ENCODE measurements at regions not wholly inside any gene's neighbourhood (a gene's known extent, or its start where the extent isn't known, plus 50 kb on each side); places are given as distances from the start of the nearest gene placed in this dataset.

- no peak for TF ChIP-seq CTCF (IDR thresholded peaks at IDR 0.05; ENCODE audit: low read depth, low read length)
- no peaks in the 10 kb centered on the region for H3K9me3 ChIP-seq
- H3K4me1 ChIP-seq, result no peaks in the 10 kb centered on the region
- DNase-seq, result no peak
- H3K27me3 ChIP-seq, result no peaks in the 10 kb centered on the region
- no peak overlapping the region for H3K4me3 ChIP-seq (ENCODE audit: low read depth, low read length)
- H3K36me3 ChIP-seq, result no peaks in the 10 kb centered on the region
Observed at GRCh38 chr12:41736436-41736835, 408.2 kb downstream of the GXYLT1 start.

GRCh38 chr12:41731691-41732090, 413.0 kb downstream of the GXYLT1 start:
- no peaks in the 10 kb centered on the region for H3K27me3 ChIP-seq
- no peak overlapping the region for H3K4me3 ChIP-seq (ENCODE audit: low read depth, low read length)
- no peaks in the 10 kb centered on the region for H3K9me3 ChIP-seq
- TF ChIP-seq CTCF (IDR thresholded peaks at IDR 0.05; ENCODE audit: low read depth, low read length), result no peak
- H3K36me3 ChIP-seq, result no peaks in the 10 kb centered on the region
- no peak for DNase-seq
- no peaks in the 10 kb centered on the region for H3K4me1 ChIP-seq

- Histone ChIP-seq H3K27me3 (no peaks in the 10 kb centered on the region), H3K4me3 (ENCODE audit: low read depth, low read length) (no peak overlapping the region), H3K36me3 (no peaks in the 10 kb centered on the region), H3K9me3 (no peaks in the 10 kb centered on the region), H3K4me1 (no peaks in the 10 kb centered on the region)
- DNase-seq, result no peak
- no peak for TF ChIP-seq CTCF (IDR thresholded peaks at IDR 0.05; ENCODE audit: low read depth, low read length)
Observed at GRCh38 chr12:41731061-41731460, 413.6 kb downstream of the GXYLT1 start.

- H3K9me3 ChIP-seq, result no peaks in the 10 kb centered on the region
- H3K36me3 ChIP-seq, result no peaks in the 10 kb centered on the region
- H3K4me1 ChIP-seq, result no peaks in the 10 kb centered on the region
- H3K4me3 ChIP-seq (ENCODE audit: low read depth, low read length), result no peak overlapping the region
- DNase-seq, result no peak
- TF ChIP-seq CTCF (IDR thresholded peaks at IDR 0.05; ENCODE audit: low read depth, low read length), result no peak
- no peaks in the 10 kb centered on the region for H3K27me3 ChIP-seq
Observed at GRCh38 chr12:41724216-41724615, 420.5 kb downstream of the GXYLT1 start.

GRCh38 chr12:41719214-41719613, 425.5 kb downstream of the GXYLT1 start:
- Histone ChIP-seq H3K4me3 (ENCODE audit: low read depth, low read length) (no peak overlapping the region), H3K4me1 (no peaks in the 10 kb centered on the region), H3K36me3 (no peaks in the 10 kb centered on the region), H3K27me3 (no peaks in the 10 kb centered on the region), H3K9me3 (no peaks in the 10 kb centered on the region)
- DNase-seq, result no peak
- no peak for TF ChIP-seq CTCF (IDR thresholded peaks at IDR 0.05; ENCODE audit: low read depth, low read length)

GRCh38 chr12:41715256-41715655, 429.4 kb downstream of the GXYLT1 start:
- H3K9me3 ChIP-seq, result no peaks in the 10 kb centered on the region; the same call in 1 of the 2 replicates
- DNase-seq, result no peak
- H3K4me3 ChIP-seq (ENCODE audit: low read depth, low read length), result no peak overlapping the region
- no peak for TF ChIP-seq CTCF (IDR thresholded peaks at IDR 0.05; ENCODE audit: low read depth, low read length)
- H3K27me3 ChIP-seq, result no peaks in the 10 kb centered on the region
- H3K4me1 ChIP-seq, result no peaks in the 10 kb centered on the region
- no peaks in the 10 kb centered on the region for H3K36me3 ChIP-seq

Measured in BE2C (cell line).